Body of pancreas (tissue), 4 donors: ENCODE measurements at regions not wholly inside any gene's neighbourhood (a gene's known extent, or its start where the extent isn't known, plus 50 kb on each side); places are given as distances from the start of the nearest gene placed in this dataset.

Experiments used
- ATAC-seq: fragments of 150-250 bp; one replicate; pipeline ENCODE4 v1.9.1; 2016
- DNase-seq, 4 donors: peaks; one replicate each; pipeline ENCODE4 v3.0.0-alpha.2; 2019
- H3K27ac ChIP-seq, 4 donors: fragments of 200-600 bp; sonication (generic); 1 replicate in 3 of 4; 2 replicates in 1 of 4; pipeline versions ENCODE4 v1.5.1 to v1.6.1; 2016 to 2019; ENCODE audit warnings: mild to moderate bottlenecking in 1 of 4, mixed read lengths in 1 of 4, moderate library complexity in 1 of 4
- H3K27me3 ChIP-seq, 2 donors: fragments of 200-600 bp; sonication (generic); one replicate each; pipeline ENCODE4 v1.6.0; 2016; ENCODE audit warnings: mild to moderate bottlenecking in 1 of 2
- H3K36me3 ChIP-seq, 2 donors: fragments of 200-600 bp; sonication (generic); replicated peaks in 1 of 2; 2 replicates each; pipeline ENCODE4 v1.5.1; 2016; ENCODE audit warnings: low read depth in 2 of 2; ENCODE audit not compliant: insufficient read depth in 1 of 2
- H3K4me1 ChIP-seq: fragments of 200-600 bp; sonication (generic); one replicate; pipeline ENCODE4 v1.6.0; 2016
- H3K4me3 ChIP-seq, 2 donors: fragments of 200-600 bp; sonication (generic); 1 replicate in 1 of 2; 2 replicates in 1 of 2; pipeline ENCODE4 v1.5.1; 2016 to 2019
- H3K9me3 ChIP-seq, 3 donors: fragments of 200-600 bp; sonication (generic); 1 replicate in 2 of 3; 2 replicates in 1 of 3; pipeline ENCODE4 v1.5.1; 2016
- POLR2A ChIP-seq, 3 donors: fragments of 450-650 bp; IDR thresholded peaks; one replicate each; pipeline ENCODE4 v1.6.1; 2016; ENCODE audit warnings: antibody characterized with exemption in 3 of 3, mild to moderate bottlenecking in 2 of 3
- WGBS, 2 donors: methylation state at CpG; one replicate each; pipeline ENCODE4 v1.1.5; 2017; 5-methylcytosine and 5-hydroxymethylcytosine counted together
- intact Hi-C: fragments of 100-400 bp; cut with DNase I; formaldehyde crosslinking; loops from one replicate; pipeline ENCODE4 v1.15.1; 2023
- TF ChIP-seq, protein P1 (sequence below), 7 experiments: fragments of 450-650 bp in 4 of 7; fragments of 200-600 bp in 3 of 7; sonication (generic) in 3 of 7; IDR thresholded peaks; one replicate each; pipeline ENCODE4 v1.5.1; 2016 to 2019; ENCODE audit warnings: antibody characterized with exemption in 7 of 7

DNA sequence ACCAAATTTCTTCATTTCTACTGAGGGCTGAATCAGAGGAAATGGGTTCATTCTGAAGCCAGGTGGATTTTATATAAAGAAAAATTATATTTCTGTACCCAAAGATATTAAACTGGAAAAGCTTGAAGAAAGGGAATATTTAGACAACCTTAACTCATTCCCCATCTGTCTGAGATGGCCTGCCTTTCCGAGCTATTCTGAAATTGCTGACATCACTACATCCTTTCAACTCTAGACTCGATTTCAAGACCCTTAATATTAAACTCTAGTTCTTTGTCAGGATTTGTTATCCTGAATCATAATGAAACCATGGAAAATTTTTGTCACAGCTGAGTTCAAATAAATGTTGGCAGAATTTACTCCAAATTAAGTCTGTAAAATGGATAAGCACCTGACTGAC is 818.5 kb upstream of the SEMA6A start:
- no peaks in the 10 kb centered on the region for H3K4me1 ChIP-seq
- H3K36me3 ChIP-seq: no peaks in the 10 kb centered on the region
- 59 to 63% methylated on average over 2 of the region's 2 CpGs for WGBS, 2 donors
- H3K4me3 ChIP-seq: no peak overlapping the region
- no peak overlapping the region for H3K27ac ChIP-seq
- DNase-seq (no peak), ATAC-seq (no peak)
- H3K9me3 ChIP-seq: no peaks in the 10 kb centered on the region
- TF ChIP-seq, protein P1, sequence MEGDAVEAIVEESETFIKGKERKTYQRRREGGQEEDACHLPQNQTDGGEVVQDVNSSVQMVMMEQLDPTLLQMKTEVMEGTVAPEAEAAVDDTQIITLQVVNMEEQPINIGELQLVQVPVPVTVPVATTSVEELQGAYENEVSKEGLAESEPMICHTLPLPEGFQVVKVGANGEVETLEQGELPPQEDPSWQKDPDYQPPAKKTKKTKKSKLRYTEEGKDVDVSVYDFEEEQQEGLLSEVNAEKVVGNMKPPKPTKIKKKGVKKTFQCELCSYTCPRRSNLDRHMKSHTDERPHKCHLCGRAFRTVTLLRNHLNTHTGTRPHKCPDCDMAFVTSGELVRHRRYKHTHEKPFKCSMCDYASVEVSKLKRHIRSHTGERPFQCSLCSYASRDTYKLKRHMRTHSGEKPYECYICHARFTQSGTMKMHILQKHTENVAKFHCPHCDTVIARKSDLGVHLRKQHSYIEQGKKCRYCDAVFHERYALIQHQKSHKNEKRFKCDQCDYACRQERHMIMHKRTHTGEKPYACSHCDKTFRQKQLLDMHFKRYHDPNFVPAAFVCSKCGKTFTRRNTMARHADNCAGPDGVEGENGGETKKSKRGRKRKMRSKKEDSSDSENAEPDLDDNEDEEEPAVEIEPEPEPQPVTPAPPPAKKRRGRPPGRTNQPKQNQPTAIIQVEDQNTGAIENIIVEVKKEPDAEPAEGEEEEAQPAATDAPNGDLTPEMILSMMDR (IDR thresholded peaks at IDR 0.05): no peak
- no peak for TF ChIP-seq POLR2A (IDR thresholded peaks at IDR 0.05)
- H3K27me3 ChIP-seq: no peaks in the 10 kb centered on the region
- intact Hi-C loops: no loop called here

GRCh38 chr5:117380316-117380715 is 805.7 kb upstream of the SEMA6A start:
- no peaks in the 10 kb centered on the region for H3K27me3 ChIP-seq
- no peak for ATAC-seq
- no peaks in the 10 kb centered on the region for H3K36me3 ChIP-seq
- DNase-seq: no peak
- TF ChIP-seq, protein P1 (IDR thresholded peaks at IDR 0.05): no peak
- no peak for TF ChIP-seq POLR2A (IDR thresholded peaks at IDR 0.05)
- no peak overlapping the region for H3K4me3 ChIP-seq
- H3K9me3 ChIP-seq: no peaks in the 10 kb centered on the region
- H3K27ac ChIP-seq: no peak overlapping the region
- intact Hi-C loops: no loop called here
- H3K4me1 ChIP-seq: no peaks in the 10 kb centered on the region

DNA sequence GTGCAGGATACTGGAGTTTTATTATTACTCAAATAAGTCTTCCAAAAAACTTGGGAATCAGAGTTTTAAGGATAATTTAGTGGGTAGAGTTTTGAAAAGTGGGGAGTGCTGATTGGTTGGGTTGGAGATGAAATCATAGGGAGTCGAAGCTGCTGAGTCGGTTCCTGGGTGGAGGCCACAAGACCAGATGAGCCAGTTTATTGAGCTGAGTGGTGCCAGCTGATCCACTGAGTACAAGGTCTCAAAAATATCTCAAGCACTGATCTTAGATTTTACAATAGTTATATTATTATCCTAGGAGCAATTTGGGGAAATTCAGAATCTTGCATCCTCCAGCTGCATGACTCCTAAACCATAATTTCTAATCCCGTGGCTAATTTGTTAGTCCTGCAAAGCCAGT is 804.9 kb upstream of the SEMA6A start:
- H3K36me3 ChIP-seq: no peaks in the 10 kb centered on the region
- intact Hi-C loops: no loop called here
- DNase-seq (no peak), ATAC-seq (no peak)
- H3K27me3 ChIP-seq: no peaks in the 10 kb centered on the region
- TF ChIP-seq, protein P1 (IDR thresholded peaks at IDR 0.05): no peak
- no peak for TF ChIP-seq POLR2A (IDR thresholded peaks at IDR 0.05)
- H3K4me3 ChIP-seq: no peak overlapping the region
- no peaks in the 10 kb centered on the region for H3K4me1 ChIP-seq
- no peak overlapping the region for H3K27ac ChIP-seq
- WGBS, 2 donors: 54 to 60% methylated on average over 3 of the region's 3 CpGs
- H3K9me3 ChIP-seq: no peaks in the 10 kb centered on the region

- no peak overlapping the region for H3K27ac ChIP-seq
- H3K9me3 ChIP-seq: no peaks in the 10 kb centered on the region
- H3K27me3 ChIP-seq: no peaks in the 10 kb centered on the region
- H3K36me3 ChIP-seq: no peaks in the 10 kb centered on the region
- ATAC-seq (no peak), DNase-seq (no peak)
- TF ChIP-seq, protein P1 (IDR thresholded peaks at IDR 0.05): no peak
- TF ChIP-seq POLR2A (IDR thresholded peaks at IDR 0.05): no peak
- no peaks in the 10 kb centered on the region for H3K4me1 ChIP-seq
- 26 to 33% methylated on average over 2 of the region's 2 CpGs for WGBS, 2 donors
- H3K4me3 ChIP-seq: no peak overlapping the region
- intact Hi-C loops: no loop called here
Observed at GRCh38 chr5:117376748-117377147, 802.1 kb upstream of the SEMA6A start.

- TF ChIP-seq, protein P1 (IDR thresholded peaks at IDR 0.05): no peak
- no peak for TF ChIP-seq POLR2A (IDR thresholded peaks at IDR 0.05)
- DNase-seq: no peak
- Histone ChIP-seq H3K27me3 (no peaks in the 10 kb centered on the region), H3K36me3 (no peaks in the 10 kb centered on the region), H3K4me3 (no peak overlapping the region), H3K27ac (no peak overlapping the region), H3K9me3 (no peaks in the 10 kb centered on the region), H3K4me1 (no peaks in the 10 kb centered on the region)
- intact Hi-C loops: no loop called here
- ATAC-seq: no peak
Observed at GRCh38 chr5:117359895-117360294, 785.3 kb upstream of the SEMA6A start.
